ENCODE measurements at regions not wholly inside any gene's neighbourhood (a gene's known extent, or its start where the extent isn't known, plus 50 kb on each side); places are given as distances from the start of the nearest gene placed in this dataset.

DNA sequence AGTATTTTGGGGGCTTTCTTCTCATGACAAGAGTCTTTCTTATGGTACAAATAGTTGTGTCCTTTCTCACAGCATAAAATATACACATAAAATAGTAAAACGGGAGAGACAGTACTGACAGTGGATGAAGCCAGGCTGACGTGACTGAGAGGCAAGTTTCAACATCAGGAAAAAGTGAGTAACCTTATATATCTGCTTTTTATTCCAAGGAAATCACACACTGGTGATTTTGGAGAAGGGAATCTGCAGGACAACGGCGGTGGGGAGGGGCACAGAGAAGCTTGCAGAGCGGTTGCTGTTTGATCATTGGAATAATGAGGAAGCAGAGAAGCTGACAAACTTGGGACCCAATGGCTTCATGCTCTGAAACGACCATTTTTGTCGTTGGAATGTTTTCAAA is 130.6 kb upstream of the ZNF236 start:
- DNase-seq (ENCODE audit: low read depth, low spot score) = no peak
- in situ Hi-C loops (cut with HindIII; ENCODE audit: low pct_unique_long_range_greater_than_20kb, low sequenced_read_pairs) = no loop called here

DNA sequence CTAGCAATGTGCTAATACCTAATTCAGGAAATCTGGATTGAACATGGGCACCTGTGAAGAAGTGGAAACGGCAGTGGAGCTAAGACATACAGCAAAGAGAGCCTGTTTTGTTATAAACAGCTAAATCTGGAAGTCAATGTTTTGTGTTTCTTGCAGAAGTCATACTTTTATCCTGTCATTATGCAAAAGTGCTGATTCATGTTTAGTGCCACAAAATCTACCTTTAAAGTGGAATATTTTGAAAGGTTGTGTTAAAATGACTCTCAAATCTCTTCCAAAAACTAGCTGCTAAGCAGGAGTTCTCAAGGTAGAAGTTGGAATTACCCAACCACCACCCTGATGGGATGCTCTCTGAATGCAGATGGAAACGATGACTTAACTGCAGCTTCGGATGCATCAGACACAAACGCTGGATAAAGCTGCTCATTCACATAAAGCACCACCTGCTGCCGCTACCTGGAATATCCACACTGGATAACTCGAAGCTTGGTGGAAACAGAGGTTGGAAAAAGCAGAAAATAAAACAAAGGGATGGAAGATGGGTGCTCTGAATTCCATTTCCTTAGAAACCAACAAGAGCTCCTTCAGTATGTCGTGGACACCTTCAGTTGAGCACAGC is 132.6 kb upstream of the ZNF236 start:
- no peak for DNase-seq (ENCODE audit: low read depth, low spot score)
- in situ Hi-C loops (cut with HindIII; ENCODE audit: low pct_unique_long_range_greater_than_20kb, low sequenced_read_pairs) = no loop called here

GRCh38 chr18:76688724-76689472 is 133.5 kb upstream of the ZNF236 start:
- DNase-seq (ENCODE audit: low read depth, low spot score) = no peak
- in situ Hi-C loops (cut with HindIII; ENCODE audit: low pct_unique_long_range_greater_than_20kb, low sequenced_read_pairs) = no loop called here

GRCh38 chr18:76687304-76687962 is 134.9 kb upstream of the ZNF236 start:
- DNase-seq (ENCODE audit: low read depth, low spot score) = peak; percentile 92
- in situ Hi-C loops (cut with HindIII; ENCODE audit: low pct_unique_long_range_greater_than_20kb, low sequenced_read_pairs) = no loop called here

DNA sequence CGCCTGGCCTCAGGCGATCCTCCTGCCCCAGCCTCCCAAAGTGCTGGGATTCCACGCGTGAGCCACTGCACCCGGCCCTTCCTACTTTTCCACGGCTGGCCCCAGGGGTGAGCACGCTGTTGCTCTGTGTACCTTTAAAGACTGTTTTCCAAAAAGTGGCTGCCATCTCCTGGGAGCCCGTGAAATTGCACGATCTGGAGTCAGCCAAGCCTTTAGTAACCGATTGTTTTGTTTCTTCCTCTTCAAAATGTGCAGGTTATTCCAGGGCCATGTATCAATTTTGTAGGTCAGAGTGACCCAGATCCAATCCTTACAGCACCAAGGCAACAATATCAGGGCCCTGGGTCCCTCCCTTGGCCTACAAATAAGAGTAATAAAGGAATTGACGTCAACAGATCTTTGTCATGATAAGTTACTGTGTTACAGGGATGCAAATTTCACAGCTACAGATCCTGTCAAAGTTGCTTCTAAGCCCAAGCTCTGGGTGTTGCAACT is 135.6 kb upstream of the ZNF236 start:
- DNase-seq (ENCODE audit: low read depth, low spot score) = peak; percentile 77
- in situ Hi-C loops (cut with HindIII; ENCODE audit: low pct_unique_long_range_greater_than_20kb, low sequenced_read_pairs) = no loop called here

- DNase-seq (ENCODE audit: low read depth, low spot score) = no peak
Observed at GRCh38 chr18:76685860-76686259, 136.5 kb upstream of the ZNF236 start.

DNA sequence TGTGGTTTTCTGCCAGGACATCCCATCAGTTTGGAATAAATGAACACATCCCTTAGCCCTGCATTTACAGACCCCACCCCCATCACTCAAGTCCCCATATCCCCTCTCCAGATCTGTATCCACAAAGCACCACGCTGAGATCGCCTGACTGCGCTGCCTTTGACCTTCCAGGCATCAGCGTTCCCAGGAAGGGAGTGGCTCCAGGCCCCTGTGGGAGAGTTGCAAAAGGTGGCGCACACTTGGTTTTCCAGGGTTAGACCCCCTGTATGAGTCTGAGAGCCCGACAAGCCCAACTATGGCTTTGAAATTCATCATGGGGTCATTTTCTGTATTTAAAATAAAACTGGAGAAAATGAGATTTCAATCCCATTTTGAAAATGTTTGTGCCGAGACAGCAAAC is 137.0 kb upstream of the ZNF236 start:
- in situ Hi-C loops (cut with HindIII; ENCODE audit: low pct_unique_long_range_greater_than_20kb, low sequenced_read_pairs) = no loop called here
- no peak for DNase-seq (ENCODE audit: low read depth, low spot score)

More at GRCh38 chr18:76685860-76686259, 136.5 kb upstream of the ZNF236 start:
- in situ Hi-C loops (cut with HindIII; ENCODE audit: low pct_unique_long_range_greater_than_20kb, low sequenced_read_pairs) = no loop called here

- in situ Hi-C loops (cut with HindIII; ENCODE audit: low pct_unique_long_range_greater_than_20kb, low sequenced_read_pairs) = no loop called here
- no peak for DNase-seq (ENCODE audit: low read depth, low spot score)
Observed at GRCh38 chr18:76684265-76684664, 138.1 kb upstream of the ZNF236 start.

DNA sequence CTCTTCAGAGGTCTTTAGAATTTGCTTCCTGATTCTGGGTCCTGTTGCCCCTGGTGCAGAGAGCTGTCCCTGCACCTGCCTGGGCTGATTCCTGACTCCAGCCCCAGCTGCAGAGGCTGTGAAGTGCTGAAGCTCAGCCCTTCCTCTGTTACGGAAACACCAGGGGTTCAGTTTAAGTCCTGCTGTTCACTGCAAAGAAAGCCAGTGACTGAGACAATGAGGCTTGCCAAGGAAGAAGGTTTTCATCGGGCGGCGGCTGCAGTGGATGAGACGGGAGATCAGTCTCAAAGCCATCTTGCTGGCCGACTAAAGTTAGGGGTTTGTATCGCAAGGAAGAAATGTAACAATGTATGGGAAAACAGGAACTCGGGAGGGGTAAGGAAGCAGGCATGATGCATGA is 142.4 kb upstream of the ZNF236 start:
- in situ Hi-C loops (cut with HindIII; ENCODE audit: low pct_unique_long_range_greater_than_20kb, low sequenced_read_pairs) = no loop called here
- DNase-seq (ENCODE audit: low read depth, low spot score) = no peak

DNA sequence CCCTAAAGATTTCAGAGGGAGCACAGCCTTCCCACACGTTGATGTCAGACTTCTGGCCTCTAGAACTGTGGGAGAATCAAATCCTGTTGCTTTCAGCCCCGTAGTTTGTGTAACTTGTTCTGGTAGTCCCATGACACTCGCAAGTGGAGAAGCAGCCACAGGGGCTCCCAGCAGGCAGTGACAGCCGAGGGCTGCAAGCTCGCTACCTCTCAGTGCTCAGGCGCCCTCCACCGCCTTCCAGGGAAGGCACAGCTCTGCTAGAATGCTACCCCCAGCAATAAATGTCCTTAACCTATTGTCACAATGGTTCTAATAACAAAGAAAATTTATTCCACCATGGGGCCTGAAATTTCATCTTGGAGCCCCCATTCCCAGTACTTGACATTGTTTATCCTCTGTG is 143.1 kb upstream of the ZNF236 start:
- in situ Hi-C loops (cut with HindIII; ENCODE audit: low pct_unique_long_range_greater_than_20kb, low sequenced_read_pairs) = no loop called here
- DNase-seq (ENCODE audit: low read depth, low spot score) = peak; percentile 33

GRCh38 chr18:76678248-76678647 is 144.1 kb upstream of the ZNF236 start:
- in situ Hi-C loops (cut with HindIII; ENCODE audit: low pct_unique_long_range_greater_than_20kb, low sequenced_read_pairs) = no loop called here
- no peak for DNase-seq (ENCODE audit: low read depth, low spot score)

GRCh38 chr18:76674596-76674995 is 147.8 kb upstream of the ZNF236 start:
- DNase-seq (ENCODE audit: low read depth, low spot score) = no peak
- in situ Hi-C loops (cut with HindIII; ENCODE audit: low pct_unique_long_range_greater_than_20kb, low sequenced_read_pairs) = no loop called here

DNA sequence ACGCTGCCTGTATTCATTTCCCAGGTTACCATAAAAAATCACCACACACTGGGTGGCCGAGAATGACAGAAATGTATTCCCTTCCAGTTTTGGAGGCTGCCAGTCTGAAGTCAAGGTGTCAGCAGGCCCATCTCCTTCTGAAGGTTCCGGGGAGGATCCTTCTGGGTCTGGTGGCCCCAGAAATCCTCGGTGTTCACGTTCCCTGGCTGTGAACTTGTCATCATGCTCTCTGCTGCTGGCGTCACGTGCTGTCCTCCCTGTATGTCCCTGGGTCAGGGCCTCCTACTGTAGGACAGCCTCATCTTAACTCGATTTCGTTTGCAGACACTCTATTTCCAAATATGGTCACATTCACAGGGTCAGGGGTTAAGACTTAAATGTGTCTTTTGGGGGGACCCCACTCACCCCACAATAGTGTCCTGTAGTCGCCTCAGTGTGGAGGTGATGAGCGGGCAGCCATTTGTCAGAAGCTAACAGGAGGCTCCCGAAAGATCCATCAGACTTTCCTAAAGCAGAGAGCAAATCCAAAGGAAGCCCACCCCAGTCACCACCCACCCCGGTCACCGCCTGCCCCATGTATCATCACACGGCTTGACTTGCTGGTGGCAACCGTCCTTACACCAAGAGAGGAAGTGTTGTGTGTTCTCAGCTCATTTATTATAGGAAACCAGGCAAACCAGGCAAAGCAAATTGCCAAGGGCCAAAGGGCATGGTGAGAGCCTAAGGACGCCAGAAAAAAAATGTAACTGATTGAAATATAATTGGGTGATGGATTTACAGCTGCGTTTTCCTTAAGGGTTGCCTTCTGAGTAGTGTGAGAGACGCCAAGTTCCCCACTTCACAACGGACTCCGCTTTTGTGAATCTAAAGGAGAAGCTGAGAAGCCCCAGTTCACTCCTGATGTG is 148.8 kb upstream of the ZNF236 start:
- DNase-seq (ENCODE audit: low read depth, low spot score) = no peak
- in situ Hi-C loops (cut with HindIII; ENCODE audit: low pct_unique_long_range_greater_than_20kb, low sequenced_read_pairs) = no loop called here

DNA sequence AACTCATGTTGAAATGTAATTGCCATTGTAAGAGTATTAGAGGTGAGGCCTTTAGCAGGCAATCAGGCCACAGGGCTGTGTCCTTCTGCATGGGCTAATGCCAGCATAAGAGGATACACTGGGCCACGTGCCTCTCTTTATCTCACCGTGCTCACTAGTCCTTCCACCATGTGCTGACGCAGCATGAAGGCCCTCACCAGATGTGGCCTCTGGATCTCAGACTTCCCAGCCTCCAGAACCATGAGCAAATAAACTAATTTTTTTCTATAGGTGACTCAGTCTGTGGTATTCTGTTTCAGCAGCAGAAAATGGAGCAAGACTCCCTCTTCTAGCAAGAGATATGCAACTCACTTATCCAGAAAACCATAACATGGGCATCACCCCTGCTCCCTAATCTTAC is 149.7 kb upstream of the ZNF236 start:
- in situ Hi-C loops (cut with HindIII; ENCODE audit: low pct_unique_long_range_greater_than_20kb, low sequenced_read_pairs) = no loop called here

GRCh38 chr18:76670564-76671288 is 151.6 kb upstream of the ZNF236 start:
- in situ Hi-C loops (cut with HindIII; ENCODE audit: low pct_unique_long_range_greater_than_20kb, low sequenced_read_pairs) = no loop called here

More for the DNA sequence above, 149.7 kb upstream of the ZNF236 start:
- no peak for DNase-seq (ENCODE audit: low read depth, low spot score)

DNA sequence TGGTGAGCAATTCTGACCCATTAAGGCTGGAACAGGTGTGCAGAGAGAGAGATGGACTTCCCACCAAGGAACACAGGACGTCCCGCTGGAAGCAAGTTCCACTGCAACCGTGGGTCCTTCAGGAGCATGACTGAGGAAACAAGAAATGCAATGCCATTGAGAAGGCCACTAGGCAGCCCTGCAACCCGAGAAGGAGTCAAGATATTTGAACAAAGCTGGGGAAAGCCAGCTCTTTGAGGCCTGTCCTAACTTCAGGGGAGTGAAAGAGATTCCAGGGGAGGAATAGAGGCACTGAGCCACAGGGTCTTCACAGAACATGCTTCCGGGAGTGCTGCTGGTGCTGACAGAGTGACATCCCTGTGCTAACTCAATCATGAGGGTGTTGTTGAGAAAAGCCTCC is 153.8 kb upstream of the ZNF236 start:
- in situ Hi-C loops (cut with HindIII; ENCODE audit: low pct_unique_long_range_greater_than_20kb, low sequenced_read_pairs) = no loop called here
- DNase-seq (ENCODE audit: low read depth, low spot score) = no peak

More at GRCh38 chr18:76670564-76671288, 151.6 kb upstream of the ZNF236 start:
- DNase-seq (ENCODE audit: low read depth, low spot score) = peak; percentile 94

GRCh38 chr18:76668119-76668518 is 154.2 kb upstream of the ZNF236 start:
- DNase-seq (ENCODE audit: low read depth, low spot score) = no peak

More at GRCh38 chr18:76668119-76668518, 154.2 kb upstream of the ZNF236 start:
- in situ Hi-C loops (cut with HindIII; ENCODE audit: low pct_unique_long_range_greater_than_20kb, low sequenced_read_pairs) = no loop called here
